Stimulated activated naive CD8-positive, alpha-beta T cell treated with anti-CD3 and anti-CD28 coated beads, Interleukin-15, amount 100 ng/mL, for 72 hours (primary cell): ENCODE measurements at regions not wholly inside any gene's neighbourhood (a gene's known extent, or its start where the extent isn't known, plus 50 kb on each side); places are given as distances from the start of the nearest gene placed in this dataset.

Source experiments
- ATAC-seq: fragments of 150-1000 bp; cut with Tn5 transposase; 2 replicates; pipeline ENCODE4 v1.10.0; 2021; ENCODE audit warnings: mild to moderate bottlenecking, moderate library complexity
- DNase-seq, 2 donors: peaks; one replicate each; pipeline ENCODE4 v3.0.0; 2021 to 2022
- H3K27ac Mint-ChIP-seq, 2 donors: one replicate each; pipeline ENCODE4 v1.8.0; 2022; ENCODE audit warnings: mild to moderate bottlenecking in 2 of 2, mixed read lengths in 2 of 2, moderate library complexity in 2 of 2
- H3K27me3 Mint-ChIP-seq: one replicate; pipeline ENCODE4 v1.8.0; 2022; ENCODE audit warnings: mixed read lengths
- H3K4me1 Mint-ChIP-seq: one replicate; pipeline ENCODE4 v1.8.0; 2022; ENCODE audit warnings: mild to moderate bottlenecking, mixed read lengths
- H3K4me3 Mint-ChIP-seq, 2 donors: one replicate each; pipeline ENCODE4 v1.8.0; 2022; ENCODE audit warnings: mild to moderate bottlenecking in 2 of 2, mixed read lengths in 2 of 2, moderate library complexity in 1 of 2
- H3K9me3 Mint-ChIP-seq, 2 donors: one replicate each; pipeline ENCODE4 v1.8.0; 2022; ENCODE audit warnings: mixed read lengths in 2 of 2

- Mint-ChIP-seq H3K9me3 (no peaks in the 10 kb centered on the region), H3K27ac (no peak overlapping the region), H3K27me3 (no peaks in the 10 kb centered on the region), H3K4me3 (no peak overlapping the region), H3K4me1 (no peaks in the 10 kb centered on the region)
- DNase-seq, result no peak
- ATAC-seq, result no peak
Measured at GRCh38 chr12:84764001-84764400, 148.6 kb downstream of the SLC6A15 start.

GRCh38 chr12:84763107-84763506, 149.5 kb downstream of the SLC6A15 start:
- Mint-ChIP-seq H3K27ac (no peak overlapping the region), H3K9me3 (no peaks in the 10 kb centered on the region), H3K4me3 (no peak overlapping the region), H3K4me1 (no peaks in the 10 kb centered on the region), H3K27me3 (no peaks in the 10 kb centered on the region)
- DNase-seq (no peak), ATAC-seq (no peak)

GRCh38 chr12:84760091-84760865, 152.3 kb downstream of the SLC6A15 start:
- Mint-ChIP-seq H3K4me1 (no peaks in the 10 kb centered on the region), H3K9me3 (no peaks in the 10 kb centered on the region), H3K27me3 (no peaks in the 10 kb centered on the region), H3K4me3 (no peak overlapping the region), H3K27ac (no peak overlapping the region)
- DNase-seq (no peak), ATAC-seq (no peak)

- H3K4me3 Mint-ChIP-seq, result no peak overlapping the region
- H3K27me3 Mint-ChIP-seq, result no peaks in the 10 kb centered on the region
- no peaks in the 10 kb centered on the region for H3K4me1 Mint-ChIP-seq
- H3K27ac Mint-ChIP-seq, result no peak overlapping the region
- no peaks in the 10 kb centered on the region for H3K9me3 Mint-ChIP-seq
- ATAC-seq (no peak), DNase-seq (no peak)
Measured at GRCh38 chr12:84757978-84758377, 154.6 kb downstream of the SLC6A15 start.

- no peak for DNase-seq
- ATAC-seq, result no peak
- no peak overlapping the region for H3K27ac Mint-ChIP-seq
- no peaks in the 10 kb centered on the region for H3K9me3 Mint-ChIP-seq
- no peak overlapping the region for H3K4me3 Mint-ChIP-seq
- H3K27me3 Mint-ChIP-seq, result no peaks in the 10 kb centered on the region
- H3K4me1 Mint-ChIP-seq, result no peaks in the 10 kb centered on the region
Measured at GRCh38 chr12:84756961-84757360, 155.6 kb downstream of the SLC6A15 start.

- H3K9me3 Mint-ChIP-seq, result no peaks in the 10 kb centered on the region
- DNase-seq (no peak), ATAC-seq (no peak)
- no peak overlapping the region for H3K4me3 Mint-ChIP-seq
- H3K4me1 Mint-ChIP-seq, result no peaks in the 10 kb centered on the region
- H3K27ac Mint-ChIP-seq, result no peak overlapping the region
- no peaks in the 10 kb centered on the region for H3K27me3 Mint-ChIP-seq
Measured at GRCh38 chr12:84745127-84745526, 167.5 kb downstream of the SLC6A15 start.

GRCh38 chr12:84741692-84742091, 170.9 kb downstream of the SLC6A15 start:
- H3K27ac Mint-ChIP-seq, result no peak overlapping the region
- ATAC-seq (no peak), DNase-seq (no peak)
- H3K4me3 Mint-ChIP-seq, result no peak overlapping the region
- no peaks in the 10 kb centered on the region for H3K27me3 Mint-ChIP-seq
- no peaks in the 10 kb centered on the region for H3K4me1 Mint-ChIP-seq
- no peaks in the 10 kb centered on the region for H3K9me3 Mint-ChIP-seq

DNA sequence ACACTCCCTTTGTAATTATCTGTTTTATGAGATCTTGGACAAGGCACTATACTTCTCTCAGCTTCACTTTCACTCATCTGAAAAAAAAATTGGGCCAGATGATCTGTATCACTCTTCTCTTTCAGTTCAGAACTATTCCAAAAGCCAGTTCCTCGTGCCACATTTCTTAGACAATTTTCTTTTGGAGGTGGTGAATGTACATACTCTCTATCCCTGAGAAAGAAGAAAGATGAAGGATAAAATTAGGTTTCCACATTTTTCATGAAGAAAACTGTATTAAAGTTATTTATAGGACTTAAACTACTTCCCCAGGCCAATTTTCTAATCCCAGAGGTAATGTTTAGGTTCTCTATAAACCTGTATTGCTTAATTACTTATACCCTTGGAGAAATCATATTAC, 171.6 kb downstream of the SLC6A15 start:
- H3K27ac Mint-ChIP-seq, result peak overlapping the region in 1 of 2 donors; percentile 74
- H3K9me3 Mint-ChIP-seq, result no peaks in the 10 kb centered on the region
- ATAC-seq (no peak), DNase-seq (no peak)
- no peaks in the 10 kb centered on the region for H3K4me1 Mint-ChIP-seq
- H3K27me3 Mint-ChIP-seq, result no peaks in the 10 kb centered on the region
- H3K4me3 Mint-ChIP-seq, result no peak overlapping the region

DNA sequence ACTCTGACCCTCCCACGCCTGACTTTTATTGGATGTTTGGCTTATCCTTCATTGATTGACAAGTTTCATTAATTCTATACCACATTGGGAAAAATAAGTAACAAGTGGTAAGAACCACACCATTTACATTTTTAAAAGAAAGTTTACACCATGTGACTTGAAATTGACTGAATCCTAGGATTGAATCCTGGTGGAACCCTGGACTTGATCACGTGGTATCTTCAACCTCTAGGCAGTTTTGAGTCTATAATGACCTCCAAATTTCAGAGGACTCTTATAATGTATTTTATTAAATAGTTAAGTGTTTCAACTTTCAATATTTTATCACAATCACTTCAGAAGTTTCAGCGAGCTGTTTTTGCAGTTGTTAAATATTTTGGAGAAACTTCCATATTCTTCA, 172.0 kb downstream of the SLC6A15 start:
- no peak for DNase-seq

DNA sequence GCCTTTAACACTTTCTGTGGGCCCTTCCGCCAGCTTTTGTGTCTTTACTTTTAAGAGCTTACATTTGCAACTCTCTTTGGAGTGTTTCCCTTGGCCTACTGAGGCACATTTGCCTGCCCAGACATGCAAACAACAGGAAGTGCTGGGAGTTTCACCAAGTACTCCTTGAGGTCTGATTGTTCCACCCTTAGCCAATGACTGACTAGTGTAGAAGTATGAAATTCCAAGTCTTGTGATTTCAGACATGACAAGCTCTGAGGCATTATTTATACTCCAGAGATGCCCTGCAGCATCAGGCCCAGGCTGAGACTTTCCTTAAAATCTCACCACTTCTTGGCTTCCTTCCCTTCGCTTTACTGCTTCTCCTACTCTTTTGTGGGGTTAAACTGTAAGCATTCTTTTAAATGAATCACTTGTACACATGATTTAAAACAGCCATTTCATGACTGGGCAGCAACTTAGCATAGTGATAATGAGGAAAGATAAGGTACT, 174.1 kb downstream of the SLC6A15 start:
- H3K9me3 Mint-ChIP-seq, result no peaks in the 10 kb centered on the region
- DNase-seq (no peak), ATAC-seq (no peak)
- H3K4me1 Mint-ChIP-seq, result no peaks in the 10 kb centered on the region
- H3K27ac Mint-ChIP-seq, result no peak overlapping the region
- H3K27me3 Mint-ChIP-seq, result no peaks in the 10 kb centered on the region
- no peak overlapping the region for H3K4me3 Mint-ChIP-seq

More for the DNA sequence above, 172.0 kb downstream of the SLC6A15 start:
- ATAC-seq, result no peak
- Mint-ChIP-seq H3K27ac (no peak overlapping the region), H3K4me1 (no peaks in the 10 kb centered on the region), H3K9me3 (no peaks in the 10 kb centered on the region), H3K4me3 (no peak overlapping the region), H3K27me3 (no peaks in the 10 kb centered on the region)

- Mint-ChIP-seq H3K4me1 (no peaks in the 10 kb centered on the region), H3K27me3 (no peaks in the 10 kb centered on the region), H3K9me3 (no peaks in the 10 kb centered on the region), H3K4me3 (no peak overlapping the region), H3K27ac (no peak overlapping the region)
- DNase-seq, result no peak
- no peak for ATAC-seq
Measured at GRCh38 chr12:84732828-84733340, 179.7 kb downstream of the SLC6A15 start.

GRCh38 chr12:84730561-84731162, 181.9 kb downstream of the SLC6A15 start:
- H3K27ac Mint-ChIP-seq, result no peak overlapping the region
- no peak for ATAC-seq
- no peak overlapping the region for H3K4me3 Mint-ChIP-seq

GRCh38 chr12:84727961-84728360, 184.6 kb downstream of the SLC6A15 start:
- Mint-ChIP-seq H3K27me3 (no peaks in the 10 kb centered on the region), H3K4me1 (no peaks in the 10 kb centered on the region), H3K9me3 (no peaks in the 10 kb centered on the region), H3K4me3 (no peak overlapping the region), H3K27ac (no peak overlapping the region)
- no peak for ATAC-seq
- DNase-seq, result no peak

More at GRCh38 chr12:84730561-84731162, 181.9 kb downstream of the SLC6A15 start:
- Mint-ChIP-seq H3K4me1 (no peaks in the 10 kb centered on the region), H3K9me3 (no peaks in the 10 kb centered on the region), H3K27me3 (no peaks in the 10 kb centered on the region)
- no peak for DNase-seq

- H3K27ac Mint-ChIP-seq, result no peak overlapping the region
- no peak overlapping the region for H3K4me3 Mint-ChIP-seq
- DNase-seq, result no peak
- no peak for ATAC-seq
- H3K4me1 Mint-ChIP-seq, result no peaks in the 10 kb centered on the region
- H3K9me3 Mint-ChIP-seq, result no peaks in the 10 kb centered on the region
- H3K27me3 Mint-ChIP-seq, result no peaks in the 10 kb centered on the region
Measured at GRCh38 chr12:84726780-84727179, 185.8 kb downstream of the SLC6A15 start.

GRCh38 chr12:84723988-84724387, 188.6 kb downstream of the SLC6A15 start:
- H3K4me1 Mint-ChIP-seq, result no peaks in the 10 kb centered on the region
- no peaks in the 10 kb centered on the region for H3K27me3 Mint-ChIP-seq
- no peak for DNase-seq
- H3K9me3 Mint-ChIP-seq, result no peaks in the 10 kb centered on the region
- H3K27ac Mint-ChIP-seq, result no peak overlapping the region
- no peak overlapping the region for H3K4me3 Mint-ChIP-seq
- no peak for ATAC-seq

GRCh38 chr12:84719997-84720396, 192.6 kb downstream of the SLC6A15 start:
- Mint-ChIP-seq H3K27ac (no peak overlapping the region), H3K4me1 (no peaks in the 10 kb centered on the region), H3K27me3 (no peaks in the 10 kb centered on the region), H3K4me3 (no peak overlapping the region), H3K9me3 (no peaks in the 10 kb centered on the region)
- DNase-seq (no peak), ATAC-seq (no peak)
